ENCODE measurements at regions not wholly inside any gene's neighbourhood (a gene's known extent, or its start where the extent isn't known, plus 50 kb on each side); places are given as distances from the start of the nearest gene placed in this dataset.

DNA sequence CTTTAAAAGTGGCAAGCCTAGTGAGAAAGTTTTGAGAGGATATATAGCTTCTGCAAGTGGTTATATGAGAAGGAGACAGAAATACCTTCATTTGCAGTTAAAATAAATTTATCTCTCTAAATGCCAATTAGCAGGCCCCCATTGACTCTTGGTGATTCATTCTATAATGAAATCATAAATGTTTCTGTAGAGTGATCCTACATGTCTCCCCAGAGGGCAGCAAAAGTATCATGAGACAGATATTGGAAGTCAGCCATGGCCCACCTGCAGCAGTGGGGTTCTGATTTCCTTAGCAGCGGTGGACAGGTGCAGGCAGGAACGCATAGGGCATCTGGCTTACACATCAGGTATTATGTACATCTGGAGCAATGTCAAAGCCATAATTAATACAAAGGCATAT, 385.4 kb upstream of the SLC10A2 start:
- intact Hi-C loops (cut with DNase I; ENCODE audit: low total_unique reads): no loop called here
- Histone ChIP-seq H3K36me3 (no peaks in the 10 kb centered on the region), H3K4me3 (no peak overlapping the region), H3K27ac (no peak overlapping the region), H3K27me3 (no peaks in the 10 kb centered on the region), H3K9me3 (no peaks in the 10 kb centered on the region), H3K4me1 (no peaks in the 10 kb centered on the region)
- TF ChIP-seq POLR2A (IDR thresholded peaks at IDR 0.05) (no peak), POLR2AphosphoS5 (IDR thresholded peaks at IDR 0.05) (no peak)
- TF ChIP-seq, protein P1, sequence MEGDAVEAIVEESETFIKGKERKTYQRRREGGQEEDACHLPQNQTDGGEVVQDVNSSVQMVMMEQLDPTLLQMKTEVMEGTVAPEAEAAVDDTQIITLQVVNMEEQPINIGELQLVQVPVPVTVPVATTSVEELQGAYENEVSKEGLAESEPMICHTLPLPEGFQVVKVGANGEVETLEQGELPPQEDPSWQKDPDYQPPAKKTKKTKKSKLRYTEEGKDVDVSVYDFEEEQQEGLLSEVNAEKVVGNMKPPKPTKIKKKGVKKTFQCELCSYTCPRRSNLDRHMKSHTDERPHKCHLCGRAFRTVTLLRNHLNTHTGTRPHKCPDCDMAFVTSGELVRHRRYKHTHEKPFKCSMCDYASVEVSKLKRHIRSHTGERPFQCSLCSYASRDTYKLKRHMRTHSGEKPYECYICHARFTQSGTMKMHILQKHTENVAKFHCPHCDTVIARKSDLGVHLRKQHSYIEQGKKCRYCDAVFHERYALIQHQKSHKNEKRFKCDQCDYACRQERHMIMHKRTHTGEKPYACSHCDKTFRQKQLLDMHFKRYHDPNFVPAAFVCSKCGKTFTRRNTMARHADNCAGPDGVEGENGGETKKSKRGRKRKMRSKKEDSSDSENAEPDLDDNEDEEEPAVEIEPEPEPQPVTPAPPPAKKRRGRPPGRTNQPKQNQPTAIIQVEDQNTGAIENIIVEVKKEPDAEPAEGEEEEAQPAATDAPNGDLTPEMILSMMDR (IDR thresholded peaks at IDR 0.05): no peak
- DNase-seq (ENCODE audit: low spot score in 2 of 2): no peak

DNA sequence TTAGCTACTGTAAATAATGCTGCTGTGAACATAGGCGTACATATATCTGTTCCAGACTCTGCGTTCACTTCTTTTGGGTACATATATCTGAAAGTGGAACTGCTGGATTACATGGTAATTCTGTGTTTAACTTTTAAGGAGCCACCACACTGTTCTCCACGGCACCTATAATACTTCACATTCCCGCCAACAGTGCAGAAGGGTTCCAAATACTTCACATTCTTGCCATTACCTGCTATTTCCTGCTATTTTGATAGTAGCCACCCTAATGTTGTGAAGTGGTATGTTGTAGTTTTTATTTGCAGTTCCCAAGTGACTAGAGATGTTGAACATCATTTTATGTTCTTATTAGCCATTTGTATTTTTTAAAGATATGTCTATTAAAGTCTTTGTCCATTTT, 377.4 kb upstream of the SLC10A2 start:
- H3K27ac ChIP-seq: no peak overlapping the region
- H3K4me3 ChIP-seq: no peak overlapping the region
- H3K9me3 ChIP-seq: no peaks in the 10 kb centered on the region
- no peaks in the 10 kb centered on the region for H3K27me3 ChIP-seq
- H3K4me1 ChIP-seq: no peaks in the 10 kb centered on the region
- no peak for DNase-seq (ENCODE audit: low spot score in 2 of 2)
- TF ChIP-seq, protein P1 (IDR thresholded peaks at IDR 0.05): no peak
- TF ChIP-seq POLR2AphosphoS5 (IDR thresholded peaks at IDR 0.05) (no peak), POLR2A (IDR thresholded peaks at IDR 0.05) (no peak)
- intact Hi-C loops (cut with DNase I; ENCODE audit: low total_unique reads): no loop called here
- no peaks in the 10 kb centered on the region for H3K36me3 ChIP-seq

DNA sequence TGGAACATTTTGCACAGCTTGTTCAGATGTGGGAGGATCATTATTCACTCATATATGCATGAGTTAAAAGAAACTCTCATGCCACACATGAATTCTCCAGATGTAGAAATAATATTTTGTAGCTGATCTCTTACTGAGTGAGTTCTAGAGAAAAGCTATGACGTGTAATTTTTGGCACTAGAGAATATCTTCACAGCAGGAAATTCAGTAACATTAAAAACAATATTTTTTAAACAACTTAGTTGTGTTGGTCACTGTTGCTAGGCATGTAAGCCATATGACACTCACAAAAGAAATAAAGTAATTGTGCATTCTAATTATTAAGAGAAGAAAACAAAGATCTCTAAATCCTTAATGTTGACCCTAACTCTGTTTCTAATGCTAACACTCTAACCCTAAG, 371.4 kb upstream of the SLC10A2 start:
- Histone ChIP-seq H3K27me3 (no peaks in the 10 kb centered on the region), H3K4me1 (no peaks in the 10 kb centered on the region), H3K9me3 (no peaks in the 10 kb centered on the region), H3K4me3 (no peak overlapping the region), H3K27ac (no peak overlapping the region), H3K36me3 (no peaks in the 10 kb centered on the region)
- intact Hi-C loops (cut with DNase I; ENCODE audit: low total_unique reads): no loop called here
- TF ChIP-seq POLR2AphosphoS5 (IDR thresholded peaks at IDR 0.05): no peak
- TF ChIP-seq, protein P1 (IDR thresholded peaks at IDR 0.05): no peak
- TF ChIP-seq POLR2A (IDR thresholded peaks at IDR 0.05): no peak
- DNase-seq (ENCODE audit: low spot score in 2 of 2): no peak

DNA sequence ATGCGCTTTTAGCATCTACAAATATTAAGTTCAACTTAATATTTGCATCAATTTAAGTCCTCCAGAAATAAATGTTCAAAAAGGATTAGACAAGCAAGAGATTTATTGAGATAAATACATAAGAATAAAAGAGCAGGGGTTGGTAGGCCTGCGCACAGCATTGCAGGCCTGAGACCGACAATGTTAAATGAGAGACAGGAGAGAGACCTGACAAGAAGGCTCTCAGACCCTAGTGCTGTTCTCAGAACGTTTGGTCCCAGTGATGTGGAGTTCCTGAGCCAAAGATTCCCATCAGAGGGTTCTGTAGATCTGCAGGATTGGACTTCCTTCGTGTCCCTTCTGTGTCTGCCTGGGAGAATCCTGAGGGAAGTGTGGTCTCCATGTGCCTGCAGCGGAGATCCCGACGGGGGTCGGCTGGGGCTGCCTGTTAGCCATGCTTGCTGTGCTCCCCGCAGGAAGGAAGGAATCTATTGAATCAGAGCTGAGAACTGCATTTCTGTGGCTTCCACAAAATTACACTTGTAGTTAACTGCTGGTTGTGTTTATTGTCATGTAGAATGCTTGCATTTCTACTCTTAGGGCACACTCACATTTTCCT, 369.9 kb upstream of the SLC10A2 start:
- Histone ChIP-seq H3K4me3 (no peak overlapping the region), H3K27me3 (no peaks in the 10 kb centered on the region), H3K27ac (no peak overlapping the region), H3K36me3 (no peaks in the 10 kb centered on the region), H3K9me3 (no peaks in the 10 kb centered on the region), H3K4me1 (no peaks in the 10 kb centered on the region)
- DNase-seq (ENCODE audit: low spot score in 2 of 2): no peak
- intact Hi-C loops (cut with DNase I; ENCODE audit: low total_unique reads): no loop called here
- TF ChIP-seq POLR2A (IDR thresholded peaks at IDR 0.05) (no peak), POLR2AphosphoS5 (IDR thresholded peaks at IDR 0.05) (no peak)
- TF ChIP-seq, protein P1 (IDR thresholded peaks at IDR 0.05): no peak

DNA sequence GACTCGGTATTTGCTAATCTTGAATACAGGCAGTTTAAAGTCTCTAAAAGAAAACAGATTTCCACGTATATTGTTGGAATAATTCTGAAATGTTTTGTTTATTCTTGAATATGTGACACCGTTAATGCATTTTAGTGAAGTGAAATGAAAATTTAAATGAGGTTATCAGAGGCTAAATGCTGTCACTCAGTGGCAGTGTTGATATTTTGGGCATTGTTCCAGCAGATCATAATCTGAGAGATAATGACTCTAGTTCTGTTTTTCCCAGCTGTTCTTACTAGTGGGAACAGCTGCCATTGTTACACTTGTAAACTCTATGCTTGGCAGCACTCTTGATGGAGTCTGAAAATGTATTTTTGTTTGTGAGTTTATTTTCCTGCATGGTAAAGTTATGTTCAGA, 365.6 kb upstream of the SLC10A2 start:
- no peaks in the 10 kb centered on the region for H3K27me3 ChIP-seq
- H3K4me3 ChIP-seq: no peak overlapping the region
- DNase-seq (ENCODE audit: low spot score in 2 of 2): no peak
- TF ChIP-seq, protein P1 (IDR thresholded peaks at IDR 0.05): no peak
- TF ChIP-seq POLR2AphosphoS5 (IDR thresholded peaks at IDR 0.05) (no peak), POLR2A (IDR thresholded peaks at IDR 0.05) (no peak)
- no peaks in the 10 kb centered on the region for H3K4me1 ChIP-seq
- H3K36me3 ChIP-seq: no peaks in the 10 kb centered on the region
- H3K9me3 ChIP-seq: no peaks in the 10 kb centered on the region
- intact Hi-C loops (cut with DNase I; ENCODE audit: low total_unique reads): no loop called here
- H3K27ac ChIP-seq: no peak overlapping the region

All from breast epithelium (tissue), 4 donors.